ENCODE measurements at regions not wholly inside any gene's neighbourhood (a gene's known extent, or its start where the extent isn't known, plus 50 kb on each side); places are given as distances from the start of the nearest gene placed in this dataset.
"Not testable (repeated sequence)": the region's sequence is repeated elsewhere in the genome, so short reads cannot be mapped to it uniquely, and the experiment has no call there.

- no peak for DNase-seq (ENCODE audit: low read depth)
These were observed 206.8 kb upstream of the SDK2 start for GRCh38 chr17:73851091-73851490.

GRCh38 chr17:73851921-73852320, 207.7 kb upstream of the SDK2 start:
- DNase-seq (ENCODE audit: low read depth) = no peak

- DNase-seq (ENCODE audit: low read depth) = no peak
These were observed 211.6 kb upstream of the SDK2 start for GRCh38 chr17:73855720-73856333.

- DNase-seq (ENCODE audit: low read depth) = no peak
These were observed 212.3 kb upstream of the SDK2 start for GRCh38 chr17:73856556-73856955.

- not testable (repeated sequence) for DNase-seq (ENCODE audit: low read depth)
These were observed 215.3 kb upstream of the SDK2 start for GRCh38 chr17:73859439-73860008.

- no peak for DNase-seq (ENCODE audit: low read depth)
These were observed 217.3 kb upstream of the SDK2 start for GRCh38 chr17:73861543-73861942.

- no peak for DNase-seq (ENCODE audit: low read depth)
These were observed 219.7 kb upstream of the SDK2 start for GRCh38 chr17:73863761-73864535.

- no peak for DNase-seq (ENCODE audit: low read depth)
These were observed 221.6 kb upstream of the SDK2 start for GRCh38 chr17:73865831-73866230.

- no peak for DNase-seq (ENCODE audit: low read depth)
These were observed 222.8 kb upstream of the SDK2 start for GRCh38 chr17:73867056-73867455.

- DNase-seq (ENCODE audit: low read depth) = no peak
These were observed 225.8 kb upstream of the SDK2 start for GRCh38 chr17:73870068-73870467.

- DNase-seq (ENCODE audit: low read depth) = no peak
These were observed 226.2 kb upstream of the SDK2 start for GRCh38 chr17:73870473-73870872.

- no peak for DNase-seq (ENCODE audit: low read depth)
These were observed 228.6 kb upstream of the SDK2 start for GRCh38 chr17:73872816-73873215.

- no peak for DNase-seq (ENCODE audit: low read depth)
These were observed 229.9 kb upstream of the SDK2 start for GRCh38 chr17:73874008-73874720.

GRCh38 chr17:73875346-73875745, 231.1 kb upstream of the SDK2 start:
- no peak for DNase-seq (ENCODE audit: low read depth)

GRCh38 chr17:73877962-73878361, 233.7 kb upstream of the SDK2 start:
- DNase-seq (ENCODE audit: low read depth) = no peak

GRCh38 chr17:73878923-73879322, 234.7 kb upstream of the SDK2 start:
- DNase-seq (ENCODE audit: low read depth) = no peak

GRCh38 chr17:73879987-73880386, 235.7 kb upstream of the SDK2 start:
- no peak for DNase-seq (ENCODE audit: low read depth)

- DNase-seq (ENCODE audit: low read depth) = no peak
These were observed 238.3 kb upstream of the SDK2 start for GRCh38 chr17:73882590-73882989.

- DNase-seq (ENCODE audit: low read depth) = no peak
These were observed 238.9 kb upstream of the SDK2 start for GRCh38 chr17:73883175-73883574.

GRCh38 chr17:73887739-73888138, 243.5 kb upstream of the SDK2 start:
- no peak for DNase-seq (ENCODE audit: low read depth)

GRCh38 chr17:73888862-73889261, 244.6 kb upstream of the SDK2 start:
- DNase-seq (ENCODE audit: low read depth) = no peak

- DNase-seq (ENCODE audit: low read depth) = no peak
These were observed 245.2 kb upstream of the SDK2 start for GRCh38 chr17:73889439-73889838.
